Gastrocnemius medialis (tissue), 4 donors: ENCODE measurements at regions not wholly inside any gene's neighbourhood (a gene's known extent, or its start where the extent isn't known, plus 50 kb on each side); places are given as distances from the start of the nearest gene placed in this dataset.

ENCODE experiments used
- ATAC-seq, 2 donors: fragments of 150-250 bp; one replicate each; pipeline ENCODE4 v1.9.1; 2016
- DNase-seq, 2 donors: peaks; one replicate each; pipeline ENCODE4 v3.0.0-alpha.2; 2019
- H3K27ac ChIP-seq, 4 donors: fragments of 200-600 bp; sonication (generic); 1 replicate in 1 of 4; 2 replicates in 3 of 4; pipeline ENCODE4 v1.5.1; 2016 to 2018; ENCODE audit warnings: mild to moderate bottlenecking in 2 of 4, moderate library complexity in 1 of 4
- H3K27me3 ChIP-seq, 3 donors: fragments of 200-600 bp; sonication (generic) in 2 of 3; 1 replicate in 1 of 3; 2 replicates in 2 of 3; pipeline versions ENCODE4 v1.5.1 to v1.6.0; 2016 to 2019; ENCODE audit warnings: mild to moderate bottlenecking in 1 of 3, moderate library complexity in 1 of 3
- H3K36me3 ChIP-seq, 2 donors: fragments of 200-600 bp; sonication (generic) in 1 of 2; one replicate each; pipeline ENCODE4 v1.5.1; 2017 to 2018
- H3K4me1 ChIP-seq, 2 donors: fragments of 200-600 bp; sonication (generic) in 1 of 2; one replicate each; pipeline ENCODE4 v1.5.1; 2016 to 2017; ENCODE audit warnings: mild to moderate bottlenecking in 2 of 2
- H3K4me3 ChIP-seq, 4 donors: fragments of 200-600 bp; sonication (generic) in 3 of 4; 1 replicate in 1 of 4; 2 replicates in 3 of 4; pipeline ENCODE4 v1.5.1; 2016 to 2019; ENCODE audit warnings: mild to moderate bottlenecking in 2 of 4
- H3K9me3 ChIP-seq, 3 donors: fragments of 200-600 bp; sonication (generic) in 2 of 3; 1 replicate in 1 of 3; 2 replicates in 2 of 3; pipeline ENCODE4 v1.5.1; 2016 to 2019
- CTCF ChIP-seq, 5 experiments: fragments of 450-650 bp in 3 of 5; fragments of 200-600 bp in 2 of 5; sonication (generic) in 2 of 5; IDR thresholded peaks in 4 of 5; conservative IDR thresholded peaks in 1 of 5; 1 replicate in 4 of 5; 2 replicates in 1 of 5; pipeline ENCODE4 v1.5.1; 2016 to 2019; ENCODE audit warnings: antibody characterized with exemption in 5 of 5, mild to moderate bottlenecking in 3 of 5, moderate library complexity in 3 of 5
- POLR2A ChIP-seq, 2 donors: fragments of 450-650 bp; IDR thresholded peaks; one replicate each; pipeline ENCODE4 v1.6.1; 2017; ENCODE audit warnings: antibody characterized with exemption in 2 of 2, mild to moderate bottlenecking in 2 of 2, moderate library complexity in 2 of 2
- in situ Hi-C, 4 donors: fragments of 200-750 bp; cut with MboI; loops; one replicate each; pipeline versions ENCODE4 v1.15.0 to v1.8.0; 2017; ENCODE audit warnings: low sequenced_read_pairs in 4 of 4
- intact Hi-C: fragments of 100-400 bp; cut with DNase I; formaldehyde crosslinking; loops from one replicate; pipeline ENCODE4 v1.15.1; 2023; ENCODE audit warnings: low total_unique reads

GRCh38 chr14:53381895-53382294, 228.8 kb upstream of the DDHD1 start:
- Histone ChIP-seq H3K36me3 (no peaks in the 10 kb centered on the region), H3K4me1 (no peaks in the 10 kb centered on the region), H3K27me3 (no peaks in the 10 kb centered on the region), H3K27ac (no peak overlapping the region), H3K9me3 (no peaks in the 10 kb centered on the region), H3K4me3 (no peak overlapping the region)
- intact Hi-C loops = no loop called here
- ATAC-seq (no peak), DNase-seq (no peak)
- TF ChIP-seq POLR2A (IDR thresholded peaks at IDR 0.05) (no peak), CTCF (IDR thresholded peaks at IDR 0.05 in 4 of 5, conservative IDR thresholded peaks at IDR 0.05 in 1 of 5) (no peak)
- in situ Hi-C loops = no loop called here

DNA sequence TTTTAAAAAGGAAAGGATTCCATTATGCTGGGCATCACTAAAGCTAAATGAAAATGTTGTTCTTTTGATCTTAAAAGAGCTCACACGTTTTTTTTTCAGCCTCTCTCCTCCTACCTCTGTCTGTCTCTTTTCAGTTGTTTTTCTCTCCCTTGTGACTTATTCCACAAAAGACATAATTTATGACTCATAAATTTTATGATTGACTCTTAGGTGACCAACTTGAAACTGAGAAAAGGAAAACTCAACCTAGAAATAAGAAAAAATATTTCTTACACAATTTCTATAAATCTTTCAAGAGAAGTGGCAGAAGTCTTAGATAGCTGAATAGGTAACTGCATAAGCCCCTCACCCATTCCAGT, 227.7 kb upstream of the DDHD1 start:
- Histone ChIP-seq H3K4me3 (no peak overlapping the region), H3K4me1 (no peaks in the 10 kb centered on the region), H3K36me3 (no peaks in the 10 kb centered on the region), H3K9me3 (no peaks in the 10 kb centered on the region), H3K27me3 (no peaks in the 10 kb centered on the region), H3K27ac (no peak overlapping the region)
- DNase-seq = no peak
- intact Hi-C loops = no loop called here
- no peak for TF ChIP-seq POLR2A (IDR thresholded peaks at IDR 0.05)
- no peak for TF ChIP-seq CTCF (IDR thresholded peaks at IDR 0.05 in 4 of 5, conservative IDR thresholded peaks at IDR 0.05 in 1 of 5)
- no peak for ATAC-seq
- in situ Hi-C loops = no loop called here

- intact Hi-C loops (no loop called here), in situ Hi-C loops (no loop called here)
- no peaks in the 10 kb centered on the region for H3K27me3 ChIP-seq
- DNase-seq (no peak), ATAC-seq (no peak)
- H3K36me3 ChIP-seq = no peaks in the 10 kb centered on the region
- no peaks in the 10 kb centered on the region for H3K9me3 ChIP-seq
- TF ChIP-seq CTCF (IDR thresholded peaks at IDR 0.05 in 4 of 5, conservative IDR thresholded peaks at IDR 0.05 in 1 of 5) = no peak
- no peak for TF ChIP-seq POLR2A (IDR thresholded peaks at IDR 0.05)
- no peak overlapping the region for H3K4me3 ChIP-seq
- H3K4me1 ChIP-seq = no peaks in the 10 kb centered on the region
- H3K27ac ChIP-seq = no peak overlapping the region
These were observed 227.1 kb upstream of the DDHD1 start for GRCh38 chr14:53380052-53380866.

- TF ChIP-seq CTCF (IDR thresholded peaks at IDR 0.05 in 4 of 5, conservative IDR thresholded peaks at IDR 0.05 in 1 of 5) = no peak
- no peak for TF ChIP-seq POLR2A (IDR thresholded peaks at IDR 0.05)
These were observed 225.0 kb upstream of the DDHD1 start for GRCh38 chr14:53378142-53378541.

GRCh38 chr14:53376064-53376463, 222.9 kb upstream of the DDHD1 start:
- H3K9me3 ChIP-seq = no peaks in the 10 kb centered on the region
- intact Hi-C loops (no loop called here), in situ Hi-C loops (no loop called here)
- no peak overlapping the region for H3K27ac ChIP-seq
- DNase-seq (no peak), ATAC-seq (no peak)
- no peaks in the 10 kb centered on the region for H3K4me1 ChIP-seq
- no peak overlapping the region for H3K4me3 ChIP-seq
- no peaks in the 10 kb centered on the region for H3K27me3 ChIP-seq
- TF ChIP-seq POLR2A (IDR thresholded peaks at IDR 0.05) = no peak
- TF ChIP-seq CTCF (IDR thresholded peaks at IDR 0.05 in 4 of 5, conservative IDR thresholded peaks at IDR 0.05 in 1 of 5) = no peak
- H3K36me3 ChIP-seq = no peaks in the 10 kb centered on the region

More at GRCh38 chr14:53378142-53378541, 225.0 kb upstream of the DDHD1 start:
- DNase-seq (no peak), ATAC-seq (no peak)
- H3K4me3 ChIP-seq = no peak overlapping the region
- H3K9me3 ChIP-seq = no peaks in the 10 kb centered on the region
- H3K36me3 ChIP-seq = no peaks in the 10 kb centered on the region
- no peaks in the 10 kb centered on the region for H3K27me3 ChIP-seq
- H3K4me1 ChIP-seq = no peaks in the 10 kb centered on the region
- H3K27ac ChIP-seq = no peak overlapping the region
- in situ Hi-C loops (no loop called here), intact Hi-C loops (no loop called here)
